ENCODE measurements at regions not wholly inside any gene's neighbourhood (a gene's known extent, or its start where the extent isn't known, plus 50 kb on each side); places are given as distances from the start of the nearest gene placed in this dataset.

DNA sequence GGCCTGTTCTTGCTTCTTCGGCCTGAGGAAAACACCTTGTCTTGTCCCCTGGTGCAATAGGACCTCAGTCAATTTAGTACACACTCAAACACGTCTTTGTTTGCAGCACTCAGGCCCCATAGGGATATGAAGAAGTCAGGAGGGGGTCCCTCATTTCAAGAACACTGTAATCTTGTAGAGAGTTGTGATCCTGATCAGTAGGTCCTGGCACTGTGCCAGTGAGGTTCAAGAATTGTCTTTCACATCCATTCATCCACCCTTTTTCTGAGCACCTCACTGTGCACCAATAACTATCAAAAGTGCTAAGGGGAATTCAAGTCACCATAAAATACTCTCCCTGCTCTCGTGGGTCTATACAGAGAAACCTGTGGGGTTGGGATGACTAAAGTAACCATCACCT lies 131.4 kb upstream of the LHCGR start:
- no peaks in the 10 kb centered on the region for H3K36me3 ChIP-seq
- intact Hi-C loops (cut with DNase I), result no loop called here
- H3K9me3 ChIP-seq, result no peaks in the 10 kb centered on the region
- no peaks in the 10 kb centered on the region for H3K4me1 ChIP-seq
- DNase-seq (no peak), ATAC-seq (no peak)
- H3K4me3 ChIP-seq, result no peak overlapping the region
- no peaks in the 10 kb centered on the region for H3K27me3 ChIP-seq (ENCODE audit: low read depth)
- TF ChIP-seq, protein P1, sequence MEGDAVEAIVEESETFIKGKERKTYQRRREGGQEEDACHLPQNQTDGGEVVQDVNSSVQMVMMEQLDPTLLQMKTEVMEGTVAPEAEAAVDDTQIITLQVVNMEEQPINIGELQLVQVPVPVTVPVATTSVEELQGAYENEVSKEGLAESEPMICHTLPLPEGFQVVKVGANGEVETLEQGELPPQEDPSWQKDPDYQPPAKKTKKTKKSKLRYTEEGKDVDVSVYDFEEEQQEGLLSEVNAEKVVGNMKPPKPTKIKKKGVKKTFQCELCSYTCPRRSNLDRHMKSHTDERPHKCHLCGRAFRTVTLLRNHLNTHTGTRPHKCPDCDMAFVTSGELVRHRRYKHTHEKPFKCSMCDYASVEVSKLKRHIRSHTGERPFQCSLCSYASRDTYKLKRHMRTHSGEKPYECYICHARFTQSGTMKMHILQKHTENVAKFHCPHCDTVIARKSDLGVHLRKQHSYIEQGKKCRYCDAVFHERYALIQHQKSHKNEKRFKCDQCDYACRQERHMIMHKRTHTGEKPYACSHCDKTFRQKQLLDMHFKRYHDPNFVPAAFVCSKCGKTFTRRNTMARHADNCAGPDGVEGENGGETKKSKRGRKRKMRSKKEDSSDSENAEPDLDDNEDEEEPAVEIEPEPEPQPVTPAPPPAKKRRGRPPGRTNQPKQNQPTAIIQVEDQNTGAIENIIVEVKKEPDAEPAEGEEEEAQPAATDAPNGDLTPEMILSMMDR (IDR thresholded peaks at IDR 0.05), result no peak
- H3K27ac ChIP-seq, result no peak overlapping the region

DNA sequence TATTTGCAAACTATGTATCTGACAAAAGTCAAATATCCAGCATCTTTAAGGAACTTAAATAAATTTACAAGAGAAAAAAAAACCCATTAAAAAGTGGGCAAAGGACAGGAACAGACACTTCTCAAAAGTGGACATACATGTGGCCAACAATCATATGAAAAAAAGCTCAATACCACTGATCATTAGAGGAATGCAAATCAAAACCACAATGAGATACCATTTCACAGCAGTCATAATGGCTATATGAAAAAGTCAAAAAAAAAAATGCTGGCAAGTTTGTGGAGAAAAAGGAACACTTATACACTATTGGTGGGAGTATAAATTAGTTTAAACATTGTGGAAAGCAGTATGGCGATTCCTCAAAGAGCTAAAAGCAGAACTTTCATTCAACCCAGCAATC lies 130.3 kb upstream of the LHCGR start:
- Histone ChIP-seq H3K4me1 (no peaks in the 10 kb centered on the region), H3K27me3 (ENCODE audit: low read depth) (no peaks in the 10 kb centered on the region), H3K27ac (no peak overlapping the region), H3K36me3 (no peaks in the 10 kb centered on the region), H3K4me3 (no peak overlapping the region), H3K9me3 (no peaks in the 10 kb centered on the region)
- ATAC-seq (no peak), DNase-seq (no peak)
- intact Hi-C loops (cut with DNase I), result no loop called here
- TF ChIP-seq, protein P1 (IDR thresholded peaks at IDR 0.05), result no peak

DNA sequence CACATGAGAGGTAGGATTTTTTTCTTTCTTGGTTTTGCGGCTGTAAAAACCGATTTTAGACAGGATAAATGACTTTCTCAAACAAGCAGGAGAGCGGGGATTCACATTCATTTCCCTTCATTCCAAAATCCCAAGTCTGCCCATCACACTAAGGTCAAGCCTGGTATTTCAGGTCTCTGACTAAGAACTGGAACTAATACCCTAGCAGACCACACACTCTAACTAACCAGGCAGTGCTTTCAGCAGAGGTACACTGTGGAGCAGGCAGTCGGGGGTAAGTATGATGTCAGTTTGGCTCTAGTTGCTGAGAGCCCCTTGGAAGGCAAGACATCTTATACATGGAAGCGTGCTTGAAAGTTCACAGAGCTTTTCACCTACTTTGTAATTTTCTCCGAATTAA lies 128.1 kb upstream of the LHCGR start:
- intact Hi-C loops (cut with DNase I), result no loop called here
- DNase-seq, result no peak
- Histone ChIP-seq H3K27me3 (ENCODE audit: low read depth) (no peaks in the 10 kb centered on the region), H3K36me3 (no peaks in the 10 kb centered on the region), H3K9me3 (no peaks in the 10 kb centered on the region), H3K27ac (no peak overlapping the region), H3K4me3 (no peak overlapping the region), H3K4me1 (no peaks in the 10 kb centered on the region)
- no peak for ATAC-seq
- TF ChIP-seq, protein P1 (IDR thresholded peaks at IDR 0.05), result no peak

DNA sequence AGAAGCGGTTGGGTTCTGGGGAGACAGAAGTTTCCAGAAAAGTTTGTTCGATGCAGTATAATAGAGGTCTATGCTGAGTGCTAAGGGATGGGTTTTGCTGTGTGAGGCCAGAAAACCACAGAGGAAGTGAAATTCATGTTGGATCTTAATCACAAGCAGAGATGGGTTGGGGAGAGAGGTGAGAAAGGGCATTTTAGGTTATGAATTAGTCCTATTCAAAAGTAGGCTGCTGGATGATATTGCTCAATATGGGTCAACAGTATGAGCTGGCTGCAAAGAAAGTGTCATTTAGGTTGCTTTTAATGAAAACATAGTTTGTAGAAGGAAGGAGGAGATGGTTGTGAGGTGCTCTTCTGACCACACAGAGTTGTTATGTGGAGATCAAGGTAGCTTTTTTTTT lies 118.8 kb upstream of the LHCGR start:
- Histone ChIP-seq H3K27me3 (ENCODE audit: low read depth) (no peaks in the 10 kb centered on the region), H3K9me3 (no peaks in the 10 kb centered on the region), H3K36me3 (no peaks in the 10 kb centered on the region), H3K27ac (no peak overlapping the region), H3K4me3 (no peak overlapping the region), H3K4me1 (no peaks in the 10 kb centered on the region)
- intact Hi-C loops (cut with DNase I), result no loop called here
- DNase-seq, result no peak
- ATAC-seq, result no peak
- TF ChIP-seq, protein P1 (IDR thresholded peaks at IDR 0.05), result no peak

DNA sequence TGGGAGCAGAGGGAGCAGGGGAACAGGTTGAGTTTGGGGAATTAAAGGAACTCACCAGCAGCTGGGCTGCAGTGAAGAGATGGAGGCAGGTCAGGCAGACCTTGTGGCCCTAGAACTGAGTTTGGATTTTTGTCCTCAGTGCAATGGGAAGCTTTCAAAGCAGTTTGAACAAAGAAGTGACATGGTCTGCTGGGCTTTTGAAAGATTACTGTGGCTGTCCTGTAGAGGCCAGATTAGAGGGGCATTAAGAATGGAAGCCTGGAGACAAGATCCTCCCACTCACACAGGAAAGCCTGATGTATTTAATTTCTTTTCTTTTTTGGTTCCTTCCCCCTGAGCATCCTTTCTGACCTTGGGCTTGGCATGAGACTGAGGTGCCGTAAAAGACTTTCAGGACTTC lies 118.1 kb upstream of the LHCGR start:
- DNase-seq, result no peak
- no peaks in the 10 kb centered on the region for H3K4me1 ChIP-seq
- H3K4me3 ChIP-seq, result no peak overlapping the region
- H3K36me3 ChIP-seq, result no peaks in the 10 kb centered on the region
- H3K27me3 ChIP-seq (ENCODE audit: low read depth), result no peaks in the 10 kb centered on the region
- intact Hi-C loops (cut with DNase I), result no loop called here
- no peak overlapping the region for H3K27ac ChIP-seq
- no peak for ATAC-seq
- TF ChIP-seq, protein P1 (IDR thresholded peaks at IDR 0.05), result no peak
- no peaks in the 10 kb centered on the region for H3K9me3 ChIP-seq

DNA sequence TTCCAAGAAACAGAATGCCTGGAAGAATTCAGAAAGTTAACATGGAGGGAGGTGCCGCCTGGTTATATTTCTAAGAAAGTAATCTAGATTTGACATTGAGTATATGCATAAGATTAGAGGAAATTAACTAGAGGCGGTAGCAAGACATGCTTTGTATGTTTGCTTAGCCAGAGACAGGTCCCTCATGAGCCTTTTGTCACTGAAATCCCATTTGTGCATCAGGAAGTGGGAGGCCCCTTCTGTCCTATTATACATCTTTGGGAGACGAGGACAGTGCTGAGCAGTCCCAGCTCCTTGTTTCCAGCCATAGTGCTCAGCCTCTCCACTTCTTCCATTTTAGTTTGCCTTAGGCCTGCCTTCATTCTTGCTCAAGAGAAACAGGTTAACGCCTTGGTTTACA lies 115.4 kb upstream of the LHCGR start:
- intact Hi-C loops (cut with DNase I), result no loop called here
- H3K27me3 ChIP-seq (ENCODE audit: low read depth), result no peaks in the 10 kb centered on the region
- peaks cover 6% of the 10 kb centered on the region for H3K4me1 ChIP-seq
- no peak for ATAC-seq
- no peaks in the 10 kb centered on the region for H3K36me3 ChIP-seq
- TF ChIP-seq, protein P1 (IDR thresholded peaks at IDR 0.05), result no peak
- no peak overlapping the region for H3K27ac ChIP-seq
- no peak for DNase-seq
- no peak overlapping the region for H3K4me3 ChIP-seq
- no peaks in the 10 kb centered on the region for H3K9me3 ChIP-seq

All from lower lobe of right lung (tissue), 2 donors.